ENCODE measurements at regions not wholly inside any gene's neighbourhood (a gene's known extent, or its start where the extent isn't known, plus 50 kb on each side); places are given as distances from the start of the nearest gene placed in this dataset.
"Not testable (repeated sequence)": the region's sequence is repeated elsewhere in the genome, so short reads cannot be mapped to it uniquely, and the experiment has no call there.

GRCh38 chr5:88014984-88015383, 253.7 kb downstream of the TMEM161B start:
- H3K4me1 Mint-ChIP-seq (ENCODE audit: low read depth); H3K9me3 Mint-ChIP-seq; H3K27me3 Mint-ChIP-seq (ENCODE audit: low read depth); intact Hi-C loops (cut with micrococcal nuclease); DNase-seq (ENCODE audit: low spot score); H3K4me3 Mint-ChIP-seq (ENCODE audit: low read depth); H3K27ac Mint-ChIP-seq; H3K36me3 Mint-ChIP-seq (ENCODE audit: low read depth): not testable (repeated sequence)

DNA sequence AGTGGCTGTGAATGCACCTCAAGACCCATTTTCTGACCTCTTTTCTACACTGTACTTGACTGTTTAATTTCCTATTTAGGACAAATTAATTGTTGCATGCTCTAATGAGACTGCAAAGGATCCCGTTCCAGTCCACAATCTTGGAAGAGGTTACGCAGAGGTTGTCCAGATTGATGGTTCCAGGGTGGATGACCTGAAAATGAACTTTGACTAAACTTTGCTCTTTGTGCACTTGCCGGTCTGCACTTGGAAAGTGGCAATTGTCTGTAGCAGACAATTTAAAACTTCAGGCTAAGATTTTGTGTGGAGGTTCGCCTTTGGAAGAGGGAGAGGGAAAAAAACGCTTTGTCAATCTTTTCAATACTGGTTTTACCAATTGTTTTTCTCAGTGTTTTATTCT, 267.8 kb downstream of the TMEM161B start:
- Mint-ChIP-seq H3K4me1 (ENCODE audit: low read depth) (no peaks in the 10 kb centered on the region), H3K27ac (no peak overlapping the region), H3K9me3 (peaks cover 4% of the 10 kb centered on the region), H3K36me3 (ENCODE audit: low read depth) (no peaks in the 10 kb centered on the region), H3K4me3 (ENCODE audit: low read depth) (no peak overlapping the region), H3K27me3 (ENCODE audit: low read depth) (no peaks in the 10 kb centered on the region)
- no peak for DNase-seq (ENCODE audit: low spot score)
- intact Hi-C loops (cut with micrococcal nuclease), result no loop called here

- Mint-ChIP-seq H3K27ac (no peak overlapping the region), H3K36me3 (ENCODE audit: low read depth) (no peaks in the 10 kb centered on the region), H3K9me3 (peaks cover 11% of the 10 kb centered on the region), H3K27me3 (ENCODE audit: low read depth) (no peaks in the 10 kb centered on the region), H3K4me3 (ENCODE audit: low read depth) (no peak overlapping the region), H3K4me1 (ENCODE audit: low read depth) (no peaks in the 10 kb centered on the region)
- DNase-seq (ENCODE audit: low spot score), result no peak
- intact Hi-C loops (cut with micrococcal nuclease), result no loop called here
Observed at GRCh38 chr5:87997662-87998061, 271.0 kb downstream of the TMEM161B start.

GRCh38 chr5:87966213-87966612, 302.4 kb downstream of the TMEM161B start:
- Mint-ChIP-seq H3K9me3 (no peaks in the 10 kb centered on the region), H3K27ac (no peak overlapping the region), H3K4me3 (ENCODE audit: low read depth) (no peak overlapping the region), H3K27me3 (ENCODE audit: low read depth) (no peaks in the 10 kb centered on the region), H3K4me1 (ENCODE audit: low read depth) (no peaks in the 10 kb centered on the region), H3K36me3 (ENCODE audit: low read depth) (no peaks in the 10 kb centered on the region)
- intact Hi-C loops (cut with micrococcal nuclease), result no loop called here
- DNase-seq (ENCODE audit: low spot score), result no peak

DNA sequence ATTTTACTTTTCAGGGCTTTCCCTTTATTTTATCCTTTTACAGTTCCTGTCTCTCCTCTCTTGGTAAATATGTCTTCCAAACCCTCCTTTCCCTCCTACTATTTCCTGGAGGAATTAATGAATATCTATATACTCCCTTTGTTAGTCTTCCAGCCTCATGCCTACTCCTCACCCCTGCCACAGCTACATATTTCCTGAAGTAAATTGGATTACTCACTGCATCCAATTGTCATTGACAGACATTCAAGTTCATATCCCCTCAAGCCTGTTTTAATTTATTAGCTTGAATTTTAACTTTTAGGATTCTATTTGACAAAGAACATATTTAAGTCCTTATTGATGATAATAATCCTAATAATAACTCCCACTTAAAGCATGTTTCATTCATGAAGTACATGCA, 314.5 kb downstream of the TMEM161B start:
- Mint-ChIP-seq H3K27ac (no peak overlapping the region), H3K36me3 (ENCODE audit: low read depth) (no peaks in the 10 kb centered on the region), H3K4me3 (ENCODE audit: low read depth) (no peak overlapping the region), H3K27me3 (ENCODE audit: low read depth) (no peaks in the 10 kb centered on the region), H3K4me1 (ENCODE audit: low read depth) (no peaks in the 10 kb centered on the region), H3K9me3 (no peaks in the 10 kb centered on the region)
- DNase-seq (ENCODE audit: low spot score), result no peak
- intact Hi-C loops (cut with micrococcal nuclease), result no loop called here

- Mint-ChIP-seq H3K27me3 (ENCODE audit: low read depth) (no peaks in the 10 kb centered on the region), H3K4me1 (ENCODE audit: low read depth) (no peaks in the 10 kb centered on the region)
Observed at GRCh38 chr5:87951661-87952060, 317.0 kb downstream of the TMEM161B start.

DNA sequence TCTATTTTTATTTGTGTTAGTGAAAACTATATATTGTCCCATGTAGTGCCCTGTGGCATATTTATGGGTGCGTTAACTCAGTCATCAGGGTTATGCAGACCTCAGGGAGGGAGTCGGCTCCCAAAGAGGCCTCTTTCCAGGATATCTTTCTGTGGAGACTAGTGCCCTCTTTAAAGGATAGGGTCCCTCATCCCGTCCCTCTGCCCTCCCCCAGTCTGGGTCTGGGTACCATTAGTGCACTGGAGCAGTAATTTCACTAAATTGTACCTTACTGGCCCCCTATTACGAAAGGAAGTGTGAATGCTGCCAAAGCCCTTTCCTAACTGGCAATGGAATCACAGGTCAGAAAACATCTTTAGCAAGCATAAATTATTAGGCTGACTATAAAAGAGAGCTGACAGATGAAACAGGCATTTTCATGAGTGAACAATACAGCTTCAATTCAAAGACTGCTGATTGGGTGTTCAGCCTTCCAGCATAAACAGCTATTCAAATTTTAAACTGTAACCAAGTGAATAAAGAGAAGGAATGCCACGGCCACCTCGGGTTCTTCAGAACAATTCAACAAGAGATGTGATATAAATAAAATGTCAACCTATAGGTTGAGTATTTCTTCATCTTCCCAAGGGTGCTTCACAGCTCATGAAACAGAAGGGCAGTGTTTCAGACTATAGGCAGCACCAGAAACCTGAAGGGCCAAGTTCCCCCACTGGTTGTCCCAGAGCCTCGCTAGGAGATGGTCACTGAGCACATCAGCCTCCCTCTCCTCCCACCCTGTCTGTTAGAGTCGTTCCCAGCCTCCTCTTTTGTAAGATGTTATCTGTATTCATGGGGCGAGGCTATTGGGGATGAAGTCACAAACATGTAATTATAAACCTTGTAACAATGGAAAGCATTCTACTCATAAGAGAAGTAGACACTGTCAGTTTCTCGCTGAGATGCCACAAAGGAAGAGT, 318.7 kb downstream of the TMEM161B start:
- no peaks in the 10 kb centered on the region for H3K36me3 Mint-ChIP-seq (ENCODE audit: low read depth)
- H3K9me3 Mint-ChIP-seq, result no peaks in the 10 kb centered on the region
- no peak overlapping the region for H3K27ac Mint-ChIP-seq
- no peak for DNase-seq (ENCODE audit: low spot score)
- intact Hi-C loops (cut with micrococcal nuclease), result no loop called here
- no peaks in the 10 kb centered on the region for H3K27me3 Mint-ChIP-seq (ENCODE audit: low read depth)
- H3K4me3 Mint-ChIP-seq (ENCODE audit: low read depth), result no peak overlapping the region
- H3K4me1 Mint-ChIP-seq (ENCODE audit: low read depth), result no peaks in the 10 kb centered on the region

More at GRCh38 chr5:87951661-87952060, 317.0 kb downstream of the TMEM161B start:
- Mint-ChIP-seq H3K27ac (no peak overlapping the region), H3K36me3 (ENCODE audit: low read depth) (no peaks in the 10 kb centered on the region), H3K9me3 (no peaks in the 10 kb centered on the region), H3K4me3 (ENCODE audit: low read depth) (no peak overlapping the region)
- no peak for DNase-seq (ENCODE audit: low spot score)
- intact Hi-C loops (cut with micrococcal nuclease), result no loop called here

GRCh38 chr5:87948486-87948885, 320.2 kb downstream of the TMEM161B start:
- no peaks in the 10 kb centered on the region for H3K9me3 Mint-ChIP-seq
- DNase-seq (ENCODE audit: low spot score), result no peak
- H3K27ac Mint-ChIP-seq, result no peak overlapping the region
- no peak overlapping the region for H3K4me3 Mint-ChIP-seq (ENCODE audit: low read depth)
- no peaks in the 10 kb centered on the region for H3K27me3 Mint-ChIP-seq (ENCODE audit: low read depth)
- no peaks in the 10 kb centered on the region for H3K36me3 Mint-ChIP-seq (ENCODE audit: low read depth)
- no peaks in the 10 kb centered on the region for H3K4me1 Mint-ChIP-seq (ENCODE audit: low read depth)
- intact Hi-C loops (cut with micrococcal nuclease), result no loop called here

DNA sequence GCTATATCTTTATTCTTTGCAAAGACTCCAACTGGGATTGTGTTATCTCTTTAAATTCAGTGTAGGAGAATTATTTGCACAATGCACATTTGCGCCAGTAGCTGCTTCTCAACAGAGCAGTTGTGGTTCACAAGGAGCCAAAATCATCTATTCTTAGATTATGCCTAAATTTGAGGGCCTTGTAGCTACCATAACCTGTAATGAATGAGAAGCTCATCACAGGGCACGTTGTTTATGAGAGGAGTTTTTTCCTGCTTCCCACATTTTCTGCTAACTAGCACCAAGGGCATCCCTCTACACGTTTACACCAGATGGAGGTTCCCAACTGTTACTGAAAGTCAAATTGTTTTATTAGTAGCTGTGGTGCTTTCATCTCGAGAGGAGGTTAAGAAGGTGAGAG, 322.4 kb downstream of the TMEM161B start:
- no peaks in the 10 kb centered on the region for H3K4me1 Mint-ChIP-seq (ENCODE audit: low read depth)
- no peaks in the 10 kb centered on the region for H3K27me3 Mint-ChIP-seq (ENCODE audit: low read depth)
- no peaks in the 10 kb centered on the region for H3K36me3 Mint-ChIP-seq (ENCODE audit: low read depth)
- no peak for DNase-seq (ENCODE audit: low spot score)
- H3K27ac Mint-ChIP-seq, result no peak overlapping the region
- intact Hi-C loops (cut with micrococcal nuclease), result no loop called here
- H3K4me3 Mint-ChIP-seq (ENCODE audit: low read depth), result no peak overlapping the region
- no peaks in the 10 kb centered on the region for H3K9me3 Mint-ChIP-seq

- H3K36me3 Mint-ChIP-seq (ENCODE audit: low read depth), result no peaks in the 10 kb centered on the region
- H3K27ac Mint-ChIP-seq, result no peak overlapping the region
- H3K27me3 Mint-ChIP-seq (ENCODE audit: low read depth), result no peaks in the 10 kb centered on the region
- intact Hi-C loops (cut with micrococcal nuclease), result no loop called here
- H3K4me3 Mint-ChIP-seq (ENCODE audit: low read depth), result no peak overlapping the region
- no peaks in the 10 kb centered on the region for H3K4me1 Mint-ChIP-seq (ENCODE audit: low read depth)
- no peak for DNase-seq (ENCODE audit: low spot score)
- no peaks in the 10 kb centered on the region for H3K9me3 Mint-ChIP-seq
Observed at GRCh38 chr5:87945286-87945650, 323.4 kb downstream of the TMEM161B start.

- Mint-ChIP-seq H3K9me3 (no peaks in the 10 kb centered on the region), H3K4me3 (ENCODE audit: low read depth) (no peak overlapping the region), H3K36me3 (ENCODE audit: low read depth) (no peaks in the 10 kb centered on the region), H3K27ac (no peak overlapping the region), H3K27me3 (ENCODE audit: low read depth) (no peaks in the 10 kb centered on the region), H3K4me1 (ENCODE audit: low read depth) (no peaks in the 10 kb centered on the region)
- DNase-seq (ENCODE audit: low spot score), result no peak
- intact Hi-C loops (cut with micrococcal nuclease), result no loop called here
Observed at GRCh38 chr5:87944553-87945285, 323.9 kb downstream of the TMEM161B start.

DNA sequence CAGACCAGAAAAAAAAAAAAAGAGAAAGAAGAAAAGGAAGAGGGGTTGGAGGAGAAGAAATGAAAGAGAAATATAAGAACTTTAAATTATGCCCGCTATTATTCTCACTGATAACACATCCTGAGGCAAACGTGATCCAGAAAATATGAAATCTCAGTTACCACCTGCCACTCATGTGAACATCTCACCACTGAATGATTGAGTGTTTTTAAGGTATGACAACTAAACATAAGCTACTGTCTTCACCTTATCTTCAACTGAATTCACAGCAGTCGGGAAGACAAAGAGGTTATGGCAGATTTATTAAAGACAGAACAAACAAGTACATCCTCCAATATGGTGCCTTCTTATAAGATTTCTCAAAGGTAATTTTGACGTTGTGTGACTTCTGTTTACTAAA, 327.9 kb downstream of the TMEM161B start:
- H3K27me3 Mint-ChIP-seq (ENCODE audit: low read depth), result no peaks in the 10 kb centered on the region
- no peaks in the 10 kb centered on the region for H3K9me3 Mint-ChIP-seq
- no peak for DNase-seq (ENCODE audit: low spot score)
- H3K4me3 Mint-ChIP-seq (ENCODE audit: low read depth), result no peak overlapping the region
- H3K4me1 Mint-ChIP-seq (ENCODE audit: low read depth), result no peaks in the 10 kb centered on the region
- no peak overlapping the region for H3K27ac Mint-ChIP-seq
- intact Hi-C loops (cut with micrococcal nuclease), result no loop called here
- no peaks in the 10 kb centered on the region for H3K36me3 Mint-ChIP-seq (ENCODE audit: low read depth)

DNA sequence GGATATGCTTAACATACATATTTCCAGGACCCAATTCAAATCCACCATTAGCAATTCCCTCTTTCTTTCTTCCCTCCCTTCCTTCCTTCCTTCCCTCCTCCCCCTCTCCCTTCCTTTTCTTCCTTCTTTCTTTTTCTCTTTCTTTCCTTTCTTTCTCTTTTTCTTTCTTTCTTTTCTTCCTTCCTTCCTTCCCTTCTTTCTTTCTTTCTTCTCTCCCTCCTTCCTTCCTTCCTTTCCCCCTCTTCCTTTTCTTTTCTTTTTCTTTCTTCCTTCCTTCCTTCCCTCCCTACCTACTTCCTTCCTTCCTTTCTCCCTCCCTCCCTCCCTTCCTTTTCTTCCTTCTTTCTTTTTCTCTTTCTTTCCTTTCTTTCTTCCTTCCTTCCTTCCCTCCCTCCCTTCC, 332.0 kb downstream of the TMEM161B start:
- Mint-ChIP-seq H3K27ac (no peak overlapping the region), H3K9me3 (no peaks in the 10 kb centered on the region), H3K27me3 (ENCODE audit: low read depth) (no peaks in the 10 kb centered on the region), H3K4me3 (ENCODE audit: low read depth) (no peak overlapping the region), H3K4me1 (ENCODE audit: low read depth) (no peaks in the 10 kb centered on the region), H3K36me3 (ENCODE audit: low read depth) (no peaks in the 10 kb centered on the region)
- DNase-seq (ENCODE audit: low spot score), result no peak
- intact Hi-C loops (cut with micrococcal nuclease), result no loop called here

All from activated T-helper 2 cell treated with anti-CD3 and anti-CD28 coated beads, Interferon-gamma antibody, Interleukin-2, Interleukin-4, amounts not matched to agents 10 μg/mL and 5 μg/mL and 100 μg/mL, durations not matched to agents 14 hours and 24 hours and 36 hours (primary cell).